ENCODE measurements at regions not wholly inside any gene's neighbourhood (a gene's known extent, or its start where the extent isn't known, plus 50 kb on each side); places are given as distances from the start of the nearest gene placed in this dataset.

GRCh38 chr4:129327637-129328036 is 231.7 kb downstream of the C4orf33 start:
- Histone ChIP-seq H3K27me3 (no peaks in the 10 kb centered on the region), H3K4me3 (no peak overlapping the region), H3K27ac (no peak overlapping the region), H3K9me3 (no peaks in the 10 kb centered on the region), H3K36me3 (no peaks in the 10 kb centered on the region), H3K4me1 (no peaks in the 10 kb centered on the region)
- intact Hi-C loops (cut with DNase I; ENCODE audit: low total_unique reads), result no loop called here
- no peak for TF ChIP-seq CTCF (IDR thresholded peaks at IDR 0.05)
- DNase-seq, result no peak

GRCh38 chr4:129328162-129328561 is 232.2 kb downstream of the C4orf33 start:
- TF ChIP-seq CTCF (IDR thresholded peaks at IDR 0.05), result no peak
- no peaks in the 10 kb centered on the region for H3K4me1 ChIP-seq
- no peak for DNase-seq
- H3K27ac ChIP-seq, result no peak overlapping the region
- H3K4me3 ChIP-seq, result no peak overlapping the region
- no peaks in the 10 kb centered on the region for H3K36me3 ChIP-seq
- intact Hi-C loops (cut with DNase I; ENCODE audit: low total_unique reads), result no loop called here
- no peaks in the 10 kb centered on the region for H3K9me3 ChIP-seq
- H3K27me3 ChIP-seq, result no peaks in the 10 kb centered on the region

GRCh38 chr4:129334136-129334535 is 238.2 kb downstream of the C4orf33 start:
- no peak for TF ChIP-seq CTCF (IDR thresholded peaks at IDR 0.05)
- H3K27ac ChIP-seq, result no peak overlapping the region
- H3K4me1 ChIP-seq, result no peaks in the 10 kb centered on the region
- DNase-seq, result no peak
- H3K27me3 ChIP-seq, result no peaks in the 10 kb centered on the region
- H3K36me3 ChIP-seq, result no peaks in the 10 kb centered on the region
- H3K4me3 ChIP-seq, result no peak overlapping the region
- intact Hi-C loops (cut with DNase I; ENCODE audit: low total_unique reads), result no loop called here
- H3K9me3 ChIP-seq, result no peaks in the 10 kb centered on the region

GRCh38 chr4:129335276-129335675 is 239.3 kb downstream of the C4orf33 start:
- no peak for TF ChIP-seq CTCF (IDR thresholded peaks at IDR 0.05)
- intact Hi-C loops (cut with DNase I; ENCODE audit: low total_unique reads), result no loop called here
- no peaks in the 10 kb centered on the region for H3K36me3 ChIP-seq
- DNase-seq, result no peak
- H3K27ac ChIP-seq, result no peak overlapping the region
- H3K4me3 ChIP-seq, result no peak overlapping the region
- H3K27me3 ChIP-seq, result no peaks in the 10 kb centered on the region
- no peaks in the 10 kb centered on the region for H3K4me1 ChIP-seq
- H3K9me3 ChIP-seq, result no peaks in the 10 kb centered on the region

- Histone ChIP-seq H3K4me3 (no peak overlapping the region), H3K4me1 (no peaks in the 10 kb centered on the region), H3K27me3 (no peaks in the 10 kb centered on the region), H3K36me3 (no peaks in the 10 kb centered on the region), H3K27ac (no peak overlapping the region), H3K9me3 (no peaks in the 10 kb centered on the region)
- no peak for DNase-seq
- no peak for TF ChIP-seq CTCF (IDR thresholded peaks at IDR 0.05)
- intact Hi-C loops (cut with DNase I; ENCODE audit: low total_unique reads), result no loop called here
Observed at GRCh38 chr4:129335818-129336217, 239.9 kb downstream of the C4orf33 start.
